Loucy (cell line): ENCODE measurements at regions not wholly inside any gene's neighbourhood (a gene's known extent, or its start where the extent isn't known, plus 50 kb on each side); places are given as distances from the start of the nearest gene placed in this dataset.

Experiments
- CTCF ChIP-seq: fragments of 200-600 bp; sonication (generic); conservative IDR thresholded peaks from 2 replicates; pipeline ENCODE4 v1.5.1; 2014; ENCODE audit warnings: mild to moderate bottlenecking, antibody characterized with exemption, low read length
- EZH2phosphoT487 ChIP-seq: fragments of 200-600 bp; IDR thresholded peaks from 2 replicates; pipeline ENCODE4 v1.6.1; 2018; ENCODE audit warnings: antibody characterized with exemption, mild to moderate bottlenecking, moderate library complexity, borderline replicate concordance

GRCh38 chr10:113239566-113240350 is 289.7 kb downstream of the TCF7L2 start:
- TF ChIP-seq CTCF = no peak
- no peak for TF ChIP-seq EZH2phosphoT487
